Mucosa of gallbladder (tissue), 1 donor: ENCODE measurements at regions not wholly inside any gene's neighbourhood (a gene's known extent, or its start where the extent isn't known, plus 50 kb on each side); places are given as distances from the start of the nearest gene placed in this dataset.
"Not testable (repeated sequence)": the region's sequence is repeated elsewhere in the genome, so short reads cannot be mapped to it uniquely, and the experiment has no call there.

Experiments
- DNase-seq: peaks from one replicate; pipeline ENCODE4 v3.0.0-alpha.2; 2020; ENCODE audit warnings: low spot score
- donor health status: DM: no; HTN: no; CAD: no.

GRCh38 chr3:103968751-103969150 is 1398.0 kb upstream of the ALCAM start:
- DNase-seq: no peak

GRCh38 chr3:103976931-103977339 is 1389.8 kb upstream of the ALCAM start:
- DNase-seq: no peak

DNA sequence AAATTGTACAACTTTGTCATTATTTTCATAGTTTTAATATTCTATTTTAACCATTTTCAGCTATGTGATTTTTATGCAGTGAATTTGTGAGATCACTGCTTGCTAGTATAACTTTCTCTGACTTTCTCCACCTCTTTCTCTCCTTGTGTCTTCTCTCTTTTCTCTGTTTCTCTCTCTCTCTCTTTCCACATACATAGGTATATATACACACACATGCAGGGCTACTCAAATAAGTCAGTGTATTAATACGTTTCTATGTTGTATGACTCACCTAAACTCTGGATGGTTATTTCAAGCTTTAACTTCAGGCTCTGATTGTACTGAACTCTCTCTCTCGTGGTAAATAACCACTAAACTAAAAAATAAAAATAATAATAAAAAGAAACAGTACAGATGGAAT is 1389.3 kb upstream of the ALCAM start:
- no peak for DNase-seq

DNA sequence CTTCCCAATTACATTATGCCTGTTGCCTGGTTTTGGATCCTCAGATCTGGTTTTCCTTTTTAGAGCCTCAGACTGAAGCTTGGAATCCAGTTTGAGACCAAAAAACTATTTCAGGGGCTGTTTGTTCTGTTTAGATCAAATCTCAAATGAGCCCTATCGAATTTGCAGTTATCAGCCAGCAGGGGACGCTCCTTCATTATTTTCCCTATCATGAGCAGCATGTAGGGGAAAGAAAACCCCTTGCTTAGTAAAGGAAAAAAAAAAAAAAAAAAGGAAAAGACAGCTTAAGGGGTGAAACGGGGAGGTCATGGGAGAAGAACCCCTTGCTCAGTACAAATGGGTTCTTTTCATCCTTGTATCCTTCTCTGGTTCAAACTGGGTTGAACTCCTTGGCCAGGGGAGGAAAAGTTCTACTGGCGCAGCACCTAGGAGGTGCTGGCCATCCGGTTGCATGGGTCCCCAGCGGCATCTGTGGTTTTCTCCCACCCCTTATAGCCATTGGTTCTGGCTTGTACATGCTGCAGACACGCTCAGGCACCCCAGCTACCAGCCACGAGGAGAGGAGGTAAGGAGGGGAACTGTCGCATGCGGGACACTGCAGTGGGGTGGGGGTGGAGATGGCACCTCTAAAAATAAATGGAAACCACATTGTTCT is 1375.1 kb upstream of the ALCAM start:
- no peak for DNase-seq

GRCh38 chr3:103992469-103992868 is 1374.2 kb upstream of the ALCAM start:
- DNase-seq: no peak

DNA sequence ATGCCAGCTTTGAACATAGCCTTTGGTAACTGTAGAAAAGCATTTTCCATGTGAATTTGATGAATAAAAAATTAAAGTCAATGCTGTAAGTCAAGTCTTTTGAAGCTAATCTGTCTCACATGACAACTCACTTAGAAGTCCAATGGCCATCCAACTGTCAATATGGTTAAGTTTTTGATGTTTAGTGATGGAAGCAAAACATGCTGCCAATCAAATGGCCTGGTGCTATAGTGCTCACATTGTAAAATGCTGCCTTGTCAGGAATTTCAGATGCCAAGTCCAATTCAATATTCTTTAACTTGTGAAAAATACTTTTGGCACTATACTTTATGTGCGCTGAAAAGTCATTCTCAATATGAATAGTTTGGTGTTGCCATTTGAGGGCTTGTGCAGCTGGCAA is 1361.8 kb upstream of the ALCAM start:
- no peak for DNase-seq

DNA sequence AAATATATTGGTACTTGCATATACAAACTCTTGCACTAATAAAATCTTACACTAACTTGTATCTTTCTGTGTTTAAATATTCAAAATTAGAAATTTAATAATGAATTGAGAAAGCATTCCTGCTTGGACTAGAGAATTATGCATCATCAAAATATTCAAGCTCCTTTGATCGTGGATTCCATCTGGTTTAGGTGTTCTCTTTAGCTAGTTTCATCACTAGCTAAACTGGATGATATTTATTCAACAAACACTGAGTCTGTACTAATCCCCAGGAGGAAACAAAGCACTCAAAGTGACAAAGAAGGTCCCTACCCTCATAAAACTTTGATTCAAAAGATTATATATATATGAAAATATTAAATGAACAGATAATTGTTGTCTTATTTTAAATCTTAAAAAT is 1360.9 kb upstream of the ALCAM start:
- no peak for DNase-seq

DNA sequence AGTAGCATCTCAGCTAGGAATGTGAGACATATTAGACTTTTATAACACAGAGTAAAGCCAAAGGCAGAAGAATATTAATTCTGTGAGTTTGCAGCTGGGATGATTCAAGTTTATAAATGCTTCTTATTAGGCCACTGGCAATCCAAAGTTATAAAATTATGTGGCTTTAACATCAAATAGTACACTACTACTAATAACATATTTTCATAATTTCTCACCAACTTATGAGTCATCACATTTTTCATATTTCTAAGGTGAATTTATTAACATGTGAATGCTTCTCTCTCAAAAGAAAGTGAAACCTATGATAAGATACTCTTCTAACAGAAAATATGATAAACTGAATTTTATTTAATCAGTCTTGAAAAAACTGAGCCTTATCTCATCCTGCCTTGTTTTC is 1348.2 kb upstream of the ALCAM start:
- no peak for DNase-seq

DNA sequence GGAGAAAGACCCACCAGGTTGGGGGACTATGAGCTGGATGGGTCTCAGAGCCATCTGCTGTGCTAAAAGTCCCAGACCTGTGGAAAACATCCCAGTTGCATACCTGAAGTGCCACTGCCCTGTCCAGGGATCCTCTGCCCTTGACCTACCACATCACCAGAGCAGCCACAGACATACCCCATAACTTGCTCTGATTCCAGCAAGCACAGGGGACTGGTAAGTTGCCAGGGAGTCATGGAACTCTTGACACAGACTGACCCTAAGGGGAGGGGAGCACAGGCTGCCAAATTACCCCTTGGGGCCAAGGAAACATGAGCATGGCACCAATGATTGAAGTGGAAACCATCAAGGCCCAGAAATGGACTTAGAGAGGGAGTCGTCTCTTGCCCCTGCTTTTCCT is 1335.1 kb upstream of the ALCAM start:
- DNase-seq: no peak

GRCh38 chr3:104032283-104032682 is 1334.4 kb upstream of the ALCAM start:
- no peak for DNase-seq

GRCh38 chr3:104040896-104041295 is 1325.8 kb upstream of the ALCAM start:
- DNase-seq: no peak

DNA sequence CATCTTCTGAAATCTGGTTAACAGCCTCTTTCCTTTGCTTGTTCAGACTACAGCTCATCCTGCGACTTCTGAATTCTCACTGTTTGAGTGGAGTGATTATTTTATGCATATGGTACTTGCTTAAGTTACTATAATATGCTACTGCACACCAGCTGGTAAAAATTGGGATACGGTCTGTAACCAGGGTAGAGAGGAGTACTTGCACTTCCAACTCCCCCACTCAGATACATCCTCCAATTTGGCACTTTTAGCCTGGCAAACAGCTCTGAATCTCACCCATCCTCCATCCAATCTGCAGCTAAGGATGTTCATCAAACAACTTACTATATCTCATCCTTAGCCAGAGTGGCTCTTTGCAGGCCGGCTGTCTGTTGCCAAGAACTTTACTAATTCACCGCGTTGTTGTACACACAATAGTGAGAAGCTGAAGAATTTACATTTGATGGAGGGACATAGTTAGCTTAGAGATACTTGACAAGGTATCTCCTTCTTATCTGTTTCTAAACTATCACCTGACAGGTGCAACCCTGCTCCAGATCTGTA is 1323.6 kb upstream of the ALCAM start:
- DNase-seq: not testable (repeated sequence)

DNA sequence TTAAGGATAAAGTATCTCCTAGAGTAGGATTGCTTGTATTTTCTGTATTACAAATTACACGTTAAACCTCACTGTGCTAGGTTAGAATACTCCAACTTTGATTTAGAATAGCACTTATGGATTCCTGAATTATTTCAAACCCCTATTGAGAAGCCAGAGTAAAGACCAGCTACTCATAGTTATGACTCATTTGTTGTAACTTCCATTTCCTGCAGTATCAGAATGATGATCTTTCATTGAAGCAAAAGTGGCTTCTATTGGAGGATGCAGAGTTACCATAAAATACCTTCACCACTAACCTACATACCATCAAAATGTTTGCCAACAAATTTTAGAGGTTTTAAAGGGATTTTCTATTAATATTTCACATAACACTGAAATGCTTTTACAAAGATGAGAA is 1322.7 kb upstream of the ALCAM start:
- no peak for DNase-seq

DNA sequence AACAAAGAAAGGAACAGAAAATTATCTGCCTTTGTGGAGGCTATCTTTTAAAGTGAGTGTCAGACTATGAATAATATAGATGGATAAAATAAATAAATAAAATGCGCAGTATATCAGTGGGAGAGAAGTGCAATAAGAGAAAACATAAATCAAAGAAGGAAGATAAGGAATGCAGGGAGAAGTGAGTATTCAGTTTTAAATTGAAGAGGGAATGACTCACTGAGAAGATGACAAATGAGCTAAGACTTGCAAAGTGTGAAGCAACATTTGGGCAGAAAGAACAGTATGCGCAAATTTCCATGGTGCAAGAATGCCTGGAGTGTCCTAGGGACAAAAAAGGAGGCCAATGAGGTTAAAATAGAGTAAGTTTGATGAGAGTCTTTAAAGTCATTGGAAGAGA is 1300.1 kb upstream of the ALCAM start:
- DNase-seq: no peak

- no peak for DNase-seq
These were observed 1297.6 kb upstream of the ALCAM start for GRCh38 chr3:104069114-104069513.

DNA sequence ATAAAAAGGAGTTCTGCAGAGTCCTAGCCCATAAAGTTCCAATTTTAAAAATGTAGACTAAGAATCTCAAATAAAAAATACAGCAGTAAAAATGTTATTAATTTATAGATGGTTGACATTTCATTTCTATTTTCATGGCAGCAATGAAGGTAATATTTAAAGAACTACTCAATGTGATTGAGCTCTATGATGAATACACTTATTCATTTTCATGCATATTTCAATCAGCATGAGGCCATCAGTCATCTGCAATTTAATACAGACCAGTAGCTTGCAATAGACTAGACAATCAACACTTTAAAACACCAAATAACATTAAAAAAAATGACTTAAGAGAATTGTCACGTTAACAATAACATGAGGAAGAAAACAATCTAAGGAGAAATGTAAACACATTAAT is 1295.8 kb upstream of the ALCAM start:
- no peak for DNase-seq

DNA sequence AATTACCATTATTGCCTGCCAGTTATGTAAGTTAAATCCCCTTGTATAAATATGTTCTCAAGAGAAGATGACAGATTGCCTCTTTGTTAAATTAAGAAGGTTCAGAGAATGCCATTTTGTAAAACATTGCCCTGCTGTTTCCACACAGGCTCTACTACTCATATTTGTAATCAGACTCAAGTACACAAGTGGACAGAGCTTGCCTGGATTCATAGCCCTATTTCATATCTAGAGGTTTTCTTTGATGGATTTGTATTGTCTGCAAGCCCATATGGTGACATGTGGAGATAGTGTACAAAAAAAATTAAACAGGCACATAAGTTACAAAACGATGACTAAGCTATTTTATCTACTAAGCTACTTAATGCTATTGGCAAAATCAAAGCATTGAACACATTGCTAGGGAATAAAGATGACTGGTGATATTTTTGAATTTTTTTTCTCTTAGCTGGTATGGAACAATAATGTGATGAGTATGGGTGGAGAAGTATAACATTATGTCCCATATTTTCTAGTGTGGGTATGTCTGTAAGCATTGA is 1286.6 kb upstream of the ALCAM start:
- DNase-seq: no peak

GRCh38 chr3:104088738-104089137 is 1278.0 kb upstream of the ALCAM start:
- no peak for DNase-seq

DNA sequence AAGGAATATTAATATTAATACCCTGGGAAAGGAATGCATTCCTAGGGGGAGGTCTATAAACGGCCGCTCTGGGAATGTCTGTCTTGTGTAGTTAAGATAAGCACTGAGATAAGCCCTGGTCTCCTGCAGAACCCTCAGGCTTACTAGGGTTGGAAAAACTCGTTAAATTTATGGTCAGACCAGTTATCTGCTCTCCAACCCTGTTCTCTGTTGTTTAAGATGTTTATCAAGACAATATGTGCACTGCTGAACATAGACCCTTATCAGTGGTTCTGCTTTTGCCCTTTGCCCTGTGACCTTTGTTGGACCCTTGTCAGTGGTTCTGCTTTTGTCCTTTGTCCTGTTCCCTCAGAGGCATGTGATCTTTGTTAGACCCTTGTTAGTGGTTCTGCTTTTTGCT is 1276.7 kb upstream of the ALCAM start:
- not testable (repeated sequence) for DNase-seq

- DNase-seq: no peak
These were observed 1265.0 kb upstream of the ALCAM start for GRCh38 chr3:104101736-104102135.

- no peak for DNase-seq
These were observed 1264.3 kb upstream of the ALCAM start for GRCh38 chr3:104102386-104102785.

DNA sequence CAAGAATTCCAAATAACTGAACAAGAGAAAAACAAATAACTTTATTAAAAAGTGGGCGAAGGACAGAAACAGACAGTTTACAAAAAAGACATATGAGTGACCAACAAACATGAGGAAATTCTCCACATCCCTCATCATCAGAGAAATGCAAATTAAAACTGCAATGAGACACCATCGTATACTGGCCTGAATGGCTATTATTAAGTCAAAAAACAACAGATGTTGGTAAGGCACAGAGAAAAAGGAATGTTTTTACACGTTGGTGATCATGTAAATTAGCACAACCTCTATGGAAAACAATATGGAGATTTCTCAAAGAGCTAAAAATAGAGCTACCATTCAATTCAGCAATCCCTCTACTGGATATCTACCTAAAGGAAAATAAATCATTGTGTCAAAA is 1260.4 kb upstream of the ALCAM start:
- DNase-seq: no peak

DNA sequence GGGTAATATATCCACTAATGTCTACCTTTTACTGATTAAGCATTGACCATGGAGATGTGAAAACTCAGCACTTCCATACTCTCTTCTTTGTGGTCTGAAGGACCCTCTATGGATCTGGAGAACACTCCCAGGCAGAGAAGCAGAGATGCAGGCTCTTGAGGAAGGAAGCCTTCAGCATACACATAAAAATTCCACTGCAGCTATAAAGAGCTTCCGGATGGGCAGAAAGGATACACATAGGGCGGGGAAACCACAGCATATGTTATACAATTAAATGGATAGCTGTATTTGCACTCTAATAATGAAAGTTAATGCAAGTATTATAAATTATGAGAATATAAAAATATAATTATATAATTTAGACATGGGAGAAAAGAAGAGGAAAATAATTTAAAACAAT is 1258.2 kb upstream of the ALCAM start:
- DNase-seq: no peak

- no peak for DNase-seq
These were observed 1240.2 kb upstream of the ALCAM start for GRCh38 chr3:104126463-104126862.
